IMR-90 (cell line): ENCODE measurements at regions not wholly inside any gene's neighbourhood (a gene's known extent, or its start where the extent isn't known, plus 50 kb on each side); places are given as distances from the start of the nearest gene placed in this dataset.

Source experiments
- BHLHE40 ChIP-seq: fragments of 150-350 bp; IDR thresholded peaks from 2 replicates; pipeline ENCODE4 v1.6.1; 2016; ENCODE audit warnings: mild to moderate bottlenecking, low read depth, low read length
- CTCF ChIP-seq: conservative IDR thresholded peaks from 2 replicates; pipeline ENCODE4 v1.5.1; 2012; ENCODE audit warnings: mild to moderate bottlenecking, low read depth, low read length, improper control_type of control experiment
- FOS ChIP-seq: fragments of 150-350 bp; IDR thresholded peaks from 2 replicates; pipeline ENCODE4 v1.6.1; 2016; ENCODE audit warnings: low read depth, low read length
- MAFK ChIP-seq: IDR thresholded peaks from 2 replicates; pipeline ENCODE4 v1.6.1; 2012; ENCODE audit warnings: low read depth, low read length, improper control_type of control experiment

GRCh38 chr1:55735106-55735505 lies 519.9 kb upstream of the USP24 start:
- TF ChIP-seq CTCF, result no peak
- no peak for TF ChIP-seq MAFK
- no peak for TF ChIP-seq BHLHE40
- no peak for TF ChIP-seq FOS
